DND-41 (cell line): ENCODE measurements at regions not wholly inside any gene's neighbourhood (a gene's known extent, or its start where the extent isn't known, plus 50 kb on each side); places are given as distances from the start of the nearest gene placed in this dataset.

Source experiments
- EZH2 ChIP-seq: IDR thresholded peaks from 3 replicates; pipeline ENCODE4 v1.6.1; 2012; ENCODE audit warnings: borderline replicate concordance, low read depth, mild to moderate bottlenecking, moderate library complexity, low read length, inconsistent platforms; ENCODE audit not compliant: severe bottlenecking
- TF ChIP-seq, protein P1 (sequence below): IDR thresholded peaks from 2 replicates; pipeline ENCODE4 v1.5.1; 2012; ENCODE audit warnings: borderline replicate concordance, low read length, moderate library complexity, mild to moderate bottlenecking; ENCODE audit not compliant: poor library complexity, severe bottlenecking; ENCODE audit errors: extremely low read depth

DNA sequence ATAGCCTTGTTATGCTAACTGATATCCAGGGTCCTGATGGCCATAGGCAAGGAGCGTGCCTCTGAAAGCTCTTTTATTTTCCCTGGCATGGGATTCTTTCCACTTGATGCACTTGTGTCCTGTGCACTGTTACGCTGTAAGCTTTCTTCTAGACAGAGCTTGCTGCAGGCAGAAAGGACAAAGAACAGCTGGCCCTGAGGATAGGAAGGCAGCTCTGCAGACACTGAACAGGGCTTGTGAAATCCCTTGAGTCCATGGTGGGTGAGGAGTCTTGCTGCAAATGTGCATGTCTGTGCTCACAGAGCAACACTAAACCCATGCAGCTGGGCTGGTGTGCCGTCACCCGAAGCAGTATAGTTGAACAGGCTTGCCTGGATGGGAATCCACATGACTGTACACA, 126.6 kb downstream of the AKAP11 start:
- TF ChIP-seq, protein P1, sequence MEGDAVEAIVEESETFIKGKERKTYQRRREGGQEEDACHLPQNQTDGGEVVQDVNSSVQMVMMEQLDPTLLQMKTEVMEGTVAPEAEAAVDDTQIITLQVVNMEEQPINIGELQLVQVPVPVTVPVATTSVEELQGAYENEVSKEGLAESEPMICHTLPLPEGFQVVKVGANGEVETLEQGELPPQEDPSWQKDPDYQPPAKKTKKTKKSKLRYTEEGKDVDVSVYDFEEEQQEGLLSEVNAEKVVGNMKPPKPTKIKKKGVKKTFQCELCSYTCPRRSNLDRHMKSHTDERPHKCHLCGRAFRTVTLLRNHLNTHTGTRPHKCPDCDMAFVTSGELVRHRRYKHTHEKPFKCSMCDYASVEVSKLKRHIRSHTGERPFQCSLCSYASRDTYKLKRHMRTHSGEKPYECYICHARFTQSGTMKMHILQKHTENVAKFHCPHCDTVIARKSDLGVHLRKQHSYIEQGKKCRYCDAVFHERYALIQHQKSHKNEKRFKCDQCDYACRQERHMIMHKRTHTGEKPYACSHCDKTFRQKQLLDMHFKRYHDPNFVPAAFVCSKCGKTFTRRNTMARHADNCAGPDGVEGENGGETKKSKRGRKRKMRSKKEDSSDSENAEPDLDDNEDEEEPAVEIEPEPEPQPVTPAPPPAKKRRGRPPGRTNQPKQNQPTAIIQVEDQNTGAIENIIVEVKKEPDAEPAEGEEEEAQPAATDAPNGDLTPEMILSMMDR: no peak
- TF ChIP-seq EZH2: no peak
